Midbrain (tissue), 1 donor: ENCODE measurements at regions not wholly inside any gene's neighbourhood (a gene's known extent, or its start where the extent isn't known, plus 50 kb on each side); places are given as distances from the start of the nearest gene placed in this dataset.

Experiments
- DNase-seq: peaks from one replicate; lab custom pipeline; 2025; lab: John Stamatoyannopoulos, UW

DNA sequence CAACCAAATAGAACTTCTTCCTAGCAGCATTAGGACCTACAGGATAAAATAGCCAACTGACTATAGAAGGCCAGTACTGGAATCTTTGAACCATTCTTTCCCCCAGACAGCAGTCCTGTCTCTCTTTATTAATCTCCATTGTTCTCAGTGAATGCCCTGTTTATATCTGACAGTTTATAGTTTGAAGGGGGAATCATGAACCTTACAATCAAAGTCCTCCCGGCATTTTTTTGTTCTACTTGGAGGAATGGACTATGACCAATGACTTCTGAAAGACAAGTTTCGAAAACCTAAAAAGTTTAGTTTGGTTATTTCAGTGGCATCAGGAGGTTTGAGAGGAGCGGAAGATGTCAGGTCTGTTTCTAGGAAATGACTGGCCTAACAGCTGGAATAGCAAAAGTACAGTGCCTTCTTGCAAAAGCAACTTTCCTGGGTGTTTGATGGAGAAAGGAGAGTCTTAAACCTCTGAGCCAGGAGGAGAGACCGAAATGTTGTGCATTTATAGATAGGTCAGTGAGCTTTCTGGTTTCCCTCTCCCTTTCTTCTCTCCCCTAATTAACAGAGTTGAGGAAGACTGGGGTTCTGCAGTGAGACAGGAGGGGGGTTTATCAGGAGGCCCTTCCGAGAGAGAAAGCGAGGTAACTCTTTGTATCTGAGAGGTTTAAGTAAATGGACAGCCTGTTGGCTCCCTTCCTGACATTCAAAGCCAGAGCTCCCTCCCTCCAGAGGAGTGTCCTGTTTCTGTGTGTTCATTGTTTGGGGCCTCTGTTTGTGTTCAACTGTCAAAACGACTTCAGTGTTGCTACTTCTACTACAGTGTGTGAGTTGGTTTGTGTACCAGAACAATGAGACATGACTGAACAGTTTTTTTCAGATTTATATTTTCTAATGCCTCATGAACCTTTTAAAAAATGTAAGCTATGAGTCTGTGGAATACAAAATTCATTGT lies 383.0 kb upstream of the RARB start:
- DNase-seq: peak; percentile 58

DNA sequence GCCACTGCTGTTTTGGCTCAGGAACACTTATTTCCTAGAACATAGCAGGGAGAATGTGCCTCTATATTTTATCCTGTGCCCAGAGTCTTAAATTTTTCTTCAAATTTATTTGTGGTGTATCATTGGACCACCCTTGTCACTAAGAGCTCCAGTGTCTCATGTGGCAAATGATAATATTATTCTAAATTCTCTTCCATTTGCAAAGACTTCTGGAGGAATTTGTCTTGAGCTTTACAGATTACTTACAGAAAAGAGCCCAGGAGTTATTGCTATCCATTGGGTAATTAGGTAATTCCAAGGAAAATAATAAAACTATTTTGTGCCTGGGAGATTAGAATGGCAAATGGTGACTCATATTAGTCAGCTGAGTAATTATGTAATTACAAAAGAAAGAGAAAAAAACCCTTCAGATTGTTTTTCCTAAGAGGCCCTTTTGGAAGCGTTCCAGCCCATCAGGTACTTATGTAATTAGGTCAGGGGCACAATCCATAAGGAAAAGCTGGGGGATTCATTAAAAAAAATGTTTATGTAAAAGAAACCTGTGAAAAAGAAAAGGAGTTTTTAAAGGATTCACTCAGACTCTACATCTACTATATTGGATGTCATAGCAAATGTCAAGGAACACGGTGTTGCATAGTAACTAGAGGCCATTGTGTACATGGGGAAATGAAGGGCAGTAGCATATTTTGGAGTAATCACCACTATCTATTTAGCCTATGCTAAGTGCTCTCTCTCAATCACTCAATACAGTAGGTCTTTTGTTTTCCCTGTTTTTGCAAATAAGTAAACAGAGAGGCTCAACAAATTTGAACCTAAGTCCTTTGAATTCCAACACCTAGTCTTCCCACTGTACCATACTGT lies 380.9 kb upstream of the RARB start:
- DNase-seq: no peak

GRCh38 chr3:25049304-25049703 lies 378.8 kb upstream of the RARB start:
- no peak for DNase-seq

DNA sequence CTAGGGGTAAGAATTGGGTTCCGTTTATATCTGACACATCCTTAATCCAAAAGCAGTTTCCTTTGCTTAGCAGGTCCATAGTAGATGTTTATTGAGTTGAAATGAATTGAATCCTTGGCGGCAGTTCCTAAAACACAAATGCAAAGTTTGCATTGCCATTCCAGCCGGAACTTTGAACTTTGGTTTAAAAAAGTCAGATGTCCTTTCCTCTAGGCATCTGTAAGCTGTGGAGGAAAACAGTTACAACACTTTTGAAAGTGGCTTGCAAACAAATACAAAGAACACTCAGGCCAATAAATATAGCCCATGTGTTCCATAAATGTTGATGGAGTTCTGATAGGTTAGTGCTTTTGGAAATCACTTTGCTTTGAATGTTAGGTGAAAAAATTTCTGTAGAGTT lies 374.7 kb upstream of the RARB start:
- no peak for DNase-seq

DNA sequence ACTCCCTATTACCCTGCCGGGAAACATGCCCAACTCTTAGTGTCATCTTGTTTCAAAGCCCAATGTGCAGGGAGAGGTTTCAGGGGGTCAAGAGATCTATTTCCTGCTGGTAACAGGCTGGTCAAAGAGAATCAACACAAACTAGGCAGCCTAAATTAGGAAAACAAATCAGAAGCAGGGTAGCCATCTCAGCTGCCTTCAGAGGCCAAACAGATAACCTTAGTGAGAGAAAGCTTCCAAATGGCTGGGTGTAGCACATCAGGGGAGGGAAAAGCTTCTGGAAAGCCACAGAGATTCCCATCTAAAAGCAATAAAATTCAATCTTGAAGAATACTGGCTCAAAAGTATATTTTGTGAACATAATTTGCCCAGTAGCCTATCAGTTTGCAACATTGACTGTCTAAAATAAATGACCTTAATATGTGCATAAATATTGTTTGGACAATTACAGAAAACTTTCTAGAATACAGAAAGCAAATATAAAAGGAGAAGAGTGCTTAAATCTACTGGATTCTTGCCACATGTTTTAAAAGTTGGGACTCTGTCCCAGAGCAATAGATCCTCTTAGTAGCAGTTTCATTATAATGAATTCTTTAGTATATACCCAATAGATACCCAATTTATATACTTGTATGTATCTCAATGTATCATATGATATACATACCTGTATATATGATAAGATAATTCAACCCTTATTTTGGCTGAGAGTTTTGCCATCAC lies 371.9 kb upstream of the RARB start:
- no peak for DNase-seq

DNA sequence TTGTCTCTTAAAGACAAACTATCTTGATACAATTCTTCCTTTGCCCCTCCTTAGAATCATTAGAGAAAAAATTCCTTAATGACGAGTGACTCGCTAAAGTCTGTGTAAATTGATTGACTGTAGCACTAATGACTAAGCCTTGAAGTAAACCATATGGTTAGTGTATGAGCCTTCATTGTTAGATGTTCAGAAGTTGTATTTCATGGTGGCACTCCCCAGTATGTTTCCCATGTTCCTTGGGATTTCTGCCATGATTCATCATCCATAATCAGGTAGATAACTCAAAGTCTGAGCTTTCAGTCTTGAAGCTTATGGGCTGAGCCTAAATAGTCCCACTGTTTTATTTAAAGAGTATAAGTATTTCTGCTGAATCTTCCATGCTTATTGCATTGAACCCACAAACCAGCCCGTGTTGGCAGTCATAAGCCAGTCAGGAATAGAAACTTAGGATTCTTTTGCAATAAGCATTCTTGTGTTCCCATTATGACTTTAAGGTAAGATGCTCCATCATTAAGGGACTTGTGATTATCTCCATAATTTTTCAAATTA lies 371.2 kb upstream of the RARB start:
- no peak for DNase-seq

DNA sequence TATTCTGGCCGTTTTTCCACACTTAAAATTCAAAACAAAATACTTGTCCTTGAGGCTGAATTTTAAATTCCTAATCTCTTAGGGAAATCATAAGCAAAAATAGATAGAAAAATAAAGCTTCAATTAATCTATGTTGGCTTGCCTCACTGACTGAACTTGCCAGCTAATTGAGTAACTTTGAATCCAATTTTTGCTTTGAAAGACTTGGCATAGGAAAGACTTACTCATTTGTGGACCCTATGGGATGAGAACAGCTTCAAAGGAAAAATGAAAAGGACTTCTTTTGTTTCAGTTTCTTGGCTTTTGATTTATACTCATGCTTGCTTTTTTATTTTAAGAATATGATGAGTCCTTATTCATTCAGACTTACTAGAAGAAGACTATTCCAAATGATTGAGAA lies 370.7 kb upstream of the RARB start:
- DNase-seq: no peak

DNA sequence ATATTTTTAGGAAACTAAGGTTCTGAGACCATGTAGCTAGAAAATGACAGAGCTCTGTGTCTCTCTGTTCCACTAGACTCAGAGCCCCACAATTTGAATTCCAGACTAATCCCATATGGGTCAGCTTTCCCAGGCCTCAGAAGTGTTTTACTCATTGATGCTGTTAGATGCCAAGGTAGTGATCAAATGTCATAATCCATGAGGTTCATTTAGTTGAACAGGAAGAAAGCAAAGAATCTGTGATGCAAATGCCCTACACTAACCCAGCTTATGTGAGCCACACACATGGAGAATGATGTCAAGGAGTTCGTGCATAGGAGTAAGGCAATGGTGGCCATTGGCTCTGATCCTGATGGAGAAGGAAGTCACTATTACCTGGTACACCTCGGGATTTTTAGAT lies 363.4 kb upstream of the RARB start:
- DNase-seq: no peak

DNA sequence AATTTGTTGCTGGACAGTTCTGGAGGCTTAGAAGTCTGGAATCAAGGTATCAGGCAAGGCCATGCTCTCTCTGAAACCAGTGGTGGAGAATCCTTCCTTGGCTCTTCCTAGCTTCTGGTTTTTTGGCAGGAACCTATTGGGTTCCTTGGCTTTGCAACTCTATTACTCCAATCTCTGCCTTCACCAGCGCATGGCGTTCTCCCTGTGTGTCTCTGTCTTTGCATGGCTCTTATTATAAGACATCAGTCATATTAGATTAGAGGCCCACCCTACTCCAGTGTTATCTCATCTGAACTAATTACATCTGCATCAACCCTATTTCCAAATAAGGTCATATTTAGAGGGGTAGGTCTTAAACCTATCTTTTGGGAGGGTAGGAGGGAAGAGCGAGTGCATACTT lies 358.1 kb upstream of the RARB start:
- no peak for DNase-seq

DNA sequence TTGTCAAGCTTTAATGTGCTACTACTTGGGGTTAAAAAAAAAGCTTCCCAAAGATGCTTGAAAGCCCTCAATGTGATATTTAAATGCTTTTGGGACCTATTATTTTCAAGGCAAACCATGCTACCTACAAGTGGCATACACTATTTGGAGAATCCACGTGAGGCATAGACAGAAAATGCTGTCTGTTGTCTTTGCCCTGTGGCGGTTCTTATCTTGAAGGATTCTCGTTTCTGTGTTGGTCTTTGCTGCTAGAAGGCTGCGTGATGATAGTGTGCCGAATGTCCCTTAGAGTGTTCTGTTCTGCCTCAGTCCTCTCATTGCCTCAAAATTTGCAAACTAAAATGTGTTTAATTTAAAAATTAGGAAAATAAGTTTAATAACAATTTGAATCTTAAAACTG lies 356.2 kb upstream of the RARB start:
- DNase-seq: no peak

GRCh38 chr3:25073423-25073822 lies 354.6 kb upstream of the RARB start:
- no peak for DNase-seq

GRCh38 chr3:25074149-25074548 lies 353.9 kb upstream of the RARB start:
- DNase-seq: no peak

- no peak for DNase-seq
Measured at GRCh38 chr3:25080461-25080860, 347.6 kb upstream of the RARB start.

GRCh38 chr3:25084016-25084415 lies 344.0 kb upstream of the RARB start:
- no peak for DNase-seq

GRCh38 chr3:25086721-25087120 lies 341.3 kb upstream of the RARB start:
- DNase-seq: no peak

GRCh38 chr3:25088284-25088683 lies 339.8 kb upstream of the RARB start:
- no peak for DNase-seq

DNA sequence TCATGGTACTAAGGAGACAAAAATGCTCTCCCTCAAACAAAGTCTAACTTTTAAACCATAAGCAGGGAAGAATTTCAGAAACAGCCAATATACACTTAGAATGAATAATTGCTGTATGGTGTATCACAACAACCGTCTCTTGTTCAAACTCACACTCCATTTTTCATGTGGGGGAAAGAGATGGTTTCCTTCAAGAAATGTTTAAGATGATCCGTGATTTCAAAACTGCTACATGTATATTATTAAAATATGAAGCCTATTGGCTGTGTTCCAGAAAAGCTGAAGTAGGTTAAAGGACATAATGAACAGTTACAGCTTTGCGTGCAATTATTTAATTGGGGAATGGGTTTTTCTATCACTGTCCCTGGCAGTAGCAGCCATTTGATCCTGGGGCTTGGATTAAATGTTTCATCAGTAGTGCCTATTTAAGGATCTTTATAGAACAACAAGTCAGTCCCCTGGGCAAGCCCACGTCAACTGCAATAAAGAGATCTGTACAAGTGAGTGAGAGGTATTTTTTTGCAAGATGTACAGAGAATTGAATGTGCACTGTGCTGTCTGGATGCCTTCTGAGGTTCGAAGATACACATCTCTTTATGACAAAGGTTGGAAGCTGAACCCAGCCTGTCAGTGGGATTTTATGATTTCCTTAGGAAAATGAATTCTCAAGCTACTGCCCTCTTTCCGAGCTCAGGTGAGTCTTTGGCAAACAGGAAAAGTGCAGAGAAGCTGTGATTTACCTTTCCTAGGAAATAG lies 337.2 kb upstream of the RARB start:
- DNase-seq: no peak

DNA sequence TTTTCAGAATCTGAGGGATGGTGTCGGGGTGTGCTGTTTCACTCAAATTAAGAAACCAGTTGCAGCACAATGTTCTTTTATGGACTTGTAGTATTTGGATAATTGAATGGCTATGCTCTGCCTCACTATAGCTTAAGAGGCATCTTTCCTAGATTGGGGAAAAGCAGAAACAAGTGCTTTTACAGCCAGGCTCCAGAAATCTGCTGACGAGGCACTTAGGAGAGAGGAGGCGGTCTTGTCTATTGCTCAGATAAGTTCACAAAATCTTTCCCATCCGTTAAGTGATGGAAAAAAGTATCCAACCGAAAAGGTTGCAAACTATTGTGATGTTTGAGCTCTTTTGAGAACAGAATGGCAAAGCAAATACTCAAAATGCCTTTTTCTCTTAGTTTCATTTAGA lies 336.1 kb upstream of the RARB start:
- no peak for DNase-seq

DNA sequence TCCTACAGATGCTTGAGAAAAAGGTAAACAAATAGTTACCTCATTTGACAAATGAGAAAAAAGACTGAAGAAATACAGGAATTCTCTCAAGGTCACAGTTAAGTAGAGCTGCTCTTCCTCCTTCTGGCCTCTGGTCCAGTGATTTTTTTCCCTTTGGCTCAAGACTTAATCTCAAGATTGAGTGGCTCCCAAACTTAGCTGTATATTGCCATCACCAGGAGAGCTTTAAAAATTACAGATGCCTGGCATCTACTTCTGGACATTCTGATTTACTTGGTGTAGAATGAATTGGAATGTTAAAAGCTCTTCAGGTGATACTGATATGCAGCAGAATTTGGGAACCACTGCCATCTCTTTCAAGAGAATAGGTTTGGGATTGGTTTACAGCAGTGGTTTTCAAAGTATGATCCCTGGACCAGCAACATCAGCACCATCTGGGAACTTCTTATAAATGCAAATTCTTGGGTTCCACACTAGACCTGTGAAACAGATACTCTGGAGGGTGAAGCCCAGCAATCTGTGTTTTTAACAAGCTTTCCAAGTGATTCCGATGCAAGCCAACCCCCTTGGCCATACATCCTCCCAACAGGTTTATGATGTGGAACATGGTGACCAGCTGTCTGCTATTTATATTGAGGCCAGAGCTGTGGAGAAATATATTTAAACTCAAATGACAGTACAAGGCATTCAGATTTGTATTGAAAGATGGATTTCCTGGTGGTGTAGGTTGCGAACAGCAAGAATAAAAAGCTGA lies 333.0 kb upstream of the RARB start:
- DNase-seq: no peak

DNA sequence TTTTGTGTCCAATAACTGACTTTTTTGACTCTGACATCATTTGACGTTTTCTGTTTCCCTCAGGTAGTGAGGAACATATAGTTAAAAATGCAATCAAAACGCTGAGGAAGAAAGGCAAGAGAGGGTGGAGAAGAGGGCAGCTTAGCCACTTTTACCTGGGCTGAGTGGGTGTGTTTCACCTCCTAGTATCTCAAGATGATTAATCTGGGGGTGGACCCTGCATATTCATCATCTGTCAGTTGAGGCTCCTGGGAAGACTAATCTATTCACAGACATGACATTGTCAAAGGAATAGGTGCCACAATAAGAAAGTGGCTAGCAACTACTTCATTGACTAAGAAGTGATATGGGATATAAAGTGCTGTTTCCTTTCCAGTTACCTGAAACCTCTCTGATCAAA lies 331.5 kb upstream of the RARB start:
- DNase-seq: no peak

GRCh38 chr3:25097023-25097422 lies 331.0 kb upstream of the RARB start:
- DNase-seq: no peak
